HUES64 (cell line): ENCODE measurements at regions not wholly inside any gene's neighbourhood (a gene's known extent, or its start where the extent isn't known, plus 50 kb on each side); places are given as distances from the start of the nearest gene placed in this dataset.
A peak's percentile ranks its signal among the peaks of the same experiment; 100 is the strongest.

Source experiments
- H3K27ac ChIP-seq: 2 replicates; pipeline ENCODE4 v1.7.0; 2013; ENCODE audit warnings: low read depth, low read length, inconsistent platforms
- H3K27me3 ChIP-seq: 2 replicates; pipeline ENCODE4 v1.6.1; 2013; ENCODE audit warnings: mild to moderate bottlenecking, low read length; ENCODE audit not compliant: insufficient read depth
- H3K36me3 ChIP-seq: 2 replicates; pipeline ENCODE4 v1.6.1; 2013; ENCODE audit warnings: mild to moderate bottlenecking, low read length; ENCODE audit not compliant: insufficient read depth
- H3K4me1 ChIP-seq: 2 replicates; pipeline ENCODE4 v1.6.1; 2013; ENCODE audit warnings: mild to moderate bottlenecking, low read length, moderate library complexity; ENCODE audit not compliant: insufficient read depth
- H3K4me3 ChIP-seq: 2 replicates; pipeline ENCODE4 v1.5.1; 2013; ENCODE audit warnings: mild to moderate bottlenecking, low read length, moderate library complexity
- H3K9ac ChIP-seq: 2 replicates; pipeline ENCODE4 v1.6.1; 2013; ENCODE audit warnings: mild to moderate bottlenecking, low read depth, low read length
- H3K9me3 ChIP-seq: 2 replicates; pipeline ENCODE4 v1.6.1; 2013; ENCODE audit warnings: low read depth, low read length; ENCODE audit not compliant: insufficient read depth
- WGBS: fragments of 150-250, 120-280 bp; methylation state at CpG from one replicate; pipeline ENCODE4 v1.1.7; 2013; ENCODE audit warnings: missing lambda C conversion rate; 5-methylcytosine and 5-hydroxymethylcytosine counted together

DNA sequence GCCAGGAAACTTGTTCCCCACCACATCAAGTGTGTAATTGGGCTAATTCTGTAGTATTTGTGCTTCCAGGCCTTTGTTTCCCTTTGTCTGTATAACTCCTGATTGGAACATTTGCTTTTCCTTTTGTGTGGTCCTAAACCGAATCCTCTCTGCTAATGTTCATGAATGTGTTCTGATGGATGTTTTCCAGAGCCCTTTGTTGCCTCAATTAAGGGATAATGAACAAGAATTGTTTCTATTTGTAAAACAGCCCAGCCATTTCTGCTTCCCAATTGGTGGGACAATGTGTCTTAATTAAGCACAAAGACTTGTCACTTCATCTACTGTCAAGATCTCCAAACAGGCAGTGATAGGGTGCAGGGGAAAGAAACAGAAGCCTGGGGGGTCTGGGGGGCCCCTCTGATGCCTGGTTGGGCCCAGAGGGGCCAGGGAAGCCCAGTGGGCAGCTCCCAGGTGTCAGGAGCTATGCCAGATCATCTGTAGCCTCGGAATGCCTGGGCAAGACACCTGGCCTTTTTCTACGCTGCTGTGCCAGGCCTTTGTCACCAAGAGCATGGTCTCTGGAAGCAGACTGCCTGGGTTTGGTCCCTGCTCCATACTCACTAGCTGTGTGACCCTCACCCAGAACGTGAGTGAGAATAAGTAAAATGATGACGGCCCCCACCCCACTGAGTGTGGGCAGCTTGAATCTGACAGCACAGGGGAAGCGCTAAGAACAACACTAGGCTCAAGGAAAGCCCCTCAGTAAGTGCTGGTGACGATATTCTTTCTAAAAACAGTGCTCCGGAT lies 116.6 kb upstream of the PRR20G start:
- H3K9ac ChIP-seq = no peak overlapping the region
- H3K27me3 ChIP-seq = no peaks in the 10 kb centered on the region
- H3K4me3 ChIP-seq = no peak overlapping the region
- peaks cover 3% of the 10 kb centered on the region; the same call in 1 of the 2 replicates for H3K9me3 ChIP-seq
- peaks cover 15% of the 10 kb centered on the region for H3K4me1 ChIP-seq
- H3K27ac ChIP-seq = no peak overlapping the region
- 89% methylated on average over 8 of the region's 8 CpGs for WGBS
- H3K36me3 ChIP-seq = no peaks in the 10 kb centered on the region

DNA sequence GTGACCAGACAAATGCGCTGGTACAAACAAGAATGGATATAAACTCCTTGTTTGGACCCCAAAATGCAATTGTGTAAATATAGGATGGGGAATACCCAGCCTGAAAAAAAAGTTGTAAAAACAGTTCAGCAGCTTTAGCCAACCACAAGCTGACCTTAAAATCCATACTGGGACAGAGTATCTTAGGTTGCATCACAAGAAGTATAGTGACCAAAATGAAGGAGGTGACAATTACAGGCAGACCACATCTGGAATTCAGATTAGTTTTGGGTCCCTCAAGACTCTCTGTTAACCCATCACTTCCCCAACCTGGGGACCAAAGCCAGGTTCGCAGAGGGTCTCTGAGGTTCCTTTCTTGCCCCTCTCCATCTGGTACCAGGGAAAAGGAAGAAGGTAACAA lies 115.9 kb upstream of the PRR20G start:
- Histone ChIP-seq H3K9me3 (peaks cover 5% of the 10 kb centered on the region; the same call in 1 of the 2 replicates), H3K27me3 (no peaks in the 10 kb centered on the region), H3K4me1 (peaks cover 15% of the 10 kb centered on the region), H3K27ac (no peak overlapping the region), H3K4me3 (no peak overlapping the region), H3K36me3 (no peaks in the 10 kb centered on the region), H3K9ac (no peak overlapping the region)
- 90% methylated on average over 1 of the region's 2 CpGs for WGBS

- H3K9ac ChIP-seq = no peak overlapping the region
- no peak overlapping the region for H3K4me3 ChIP-seq
- no peaks in the 10 kb centered on the region for H3K36me3 ChIP-seq
- no peak overlapping the region for H3K27ac ChIP-seq
- H3K4me1 ChIP-seq = peaks cover 28% of the 10 kb centered on the region
- H3K27me3 ChIP-seq = no peaks in the 10 kb centered on the region
- H3K9me3 ChIP-seq = peaks cover 5% of the 10 kb centered on the region; the same call in 1 of the 2 replicates
These were observed 111.3 kb upstream of the PRR20G start for GRCh38 chr3:127399154-127399553.

DNA sequence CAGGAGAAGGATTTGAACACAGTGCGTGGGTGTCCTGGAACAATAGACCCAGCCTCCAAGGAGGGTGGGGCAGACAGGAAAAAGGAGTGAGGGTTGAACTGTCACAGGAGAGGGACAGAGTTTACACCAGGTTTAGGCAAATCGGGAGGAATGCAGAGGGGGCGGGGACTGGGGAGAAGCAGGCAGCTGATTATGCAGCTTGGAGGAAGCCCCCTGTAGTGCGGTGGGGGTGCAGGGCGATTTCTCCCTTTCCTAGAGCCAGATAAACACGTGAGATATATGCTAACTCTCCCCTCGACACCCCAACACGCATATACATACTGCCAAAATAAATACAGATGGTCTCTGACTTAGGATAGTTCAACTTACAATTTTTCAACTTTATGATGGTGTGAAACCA lies 108.6 kb upstream of the PRR20G start:
- 9% methylated on average over 8 of the region's 8 CpGs for WGBS
- Histone ChIP-seq H3K9me3 (peaks cover 5% of the 10 kb centered on the region; the same call in 1 of the 2 replicates), H3K36me3 (no peaks in the 10 kb centered on the region), H3K27me3 (no peaks in the 10 kb centered on the region), H3K27ac (no peak overlapping the region), H3K4me3 (no peak overlapping the region), H3K9ac (no peak overlapping the region), H3K4me1 (peaks cover 22% of the 10 kb centered on the region)

GRCh38 chr3:127395663-127396355 lies 108.0 kb upstream of the PRR20G start:
- Histone ChIP-seq H3K9ac (no peak overlapping the region), H3K27ac (peak overlapping the region; percentile 36; the same call in 1 of the 2 replicates), H3K9me3 (peaks cover 5% of the 10 kb centered on the region; the same call in 1 of the 2 replicates), H3K4me1 (peaks cover 19% of the 10 kb centered on the region), H3K27me3 (no peaks in the 10 kb centered on the region), H3K36me3 (no peaks in the 10 kb centered on the region), H3K4me3 (no peak overlapping the region; the same call in 1 of the 2 replicates)
- WGBS = 50% methylated on average over 9 of the region's 9 CpGs

GRCh38 chr3:127394984-127395662 lies 107.3 kb upstream of the PRR20G start:
- Histone ChIP-seq H3K27me3 (no peaks in the 10 kb centered on the region), H3K9me3 (peaks cover 5% of the 10 kb centered on the region; the same call in 1 of the 2 replicates), H3K4me3 (no peak overlapping the region), H3K4me1 (peaks cover 19% of the 10 kb centered on the region), H3K9ac (no peak overlapping the region), H3K36me3 (no peaks in the 10 kb centered on the region), H3K27ac (no peak overlapping the region)
- WGBS = 72% methylated on average over 15 of the region's 15 CpGs

DNA sequence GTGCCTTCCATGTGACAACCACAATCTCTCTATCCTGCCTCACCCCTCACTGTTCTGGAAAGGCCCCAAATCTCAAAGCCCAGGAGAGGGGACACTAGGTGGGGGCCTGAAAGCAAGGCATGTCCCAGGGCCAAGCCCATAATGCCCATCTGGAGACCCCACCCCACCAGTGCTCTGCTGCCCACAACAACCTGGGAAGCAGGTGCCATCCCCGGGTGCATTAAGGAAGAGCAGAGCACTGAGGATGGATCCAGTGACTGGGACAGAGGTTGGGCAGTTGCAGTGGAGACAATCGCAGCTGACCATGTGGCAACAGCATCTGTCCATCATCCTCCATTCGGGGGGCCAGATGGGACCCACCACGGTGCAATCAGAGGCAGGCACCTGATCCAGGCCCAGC lies 106.2 kb upstream of the PRR20G start:
- Histone ChIP-seq H3K27me3 (no peaks in the 10 kb centered on the region), H3K9me3 (no peaks in the 10 kb centered on the region), H3K36me3 (no peaks in the 10 kb centered on the region), H3K4me1 (peaks cover 19% of the 10 kb centered on the region), H3K4me3 (no peak overlapping the region), H3K27ac (no peak overlapping the region), H3K9ac (no peak overlapping the region)
- 92% methylated on average over 4 of the region's 4 CpGs for WGBS

DNA sequence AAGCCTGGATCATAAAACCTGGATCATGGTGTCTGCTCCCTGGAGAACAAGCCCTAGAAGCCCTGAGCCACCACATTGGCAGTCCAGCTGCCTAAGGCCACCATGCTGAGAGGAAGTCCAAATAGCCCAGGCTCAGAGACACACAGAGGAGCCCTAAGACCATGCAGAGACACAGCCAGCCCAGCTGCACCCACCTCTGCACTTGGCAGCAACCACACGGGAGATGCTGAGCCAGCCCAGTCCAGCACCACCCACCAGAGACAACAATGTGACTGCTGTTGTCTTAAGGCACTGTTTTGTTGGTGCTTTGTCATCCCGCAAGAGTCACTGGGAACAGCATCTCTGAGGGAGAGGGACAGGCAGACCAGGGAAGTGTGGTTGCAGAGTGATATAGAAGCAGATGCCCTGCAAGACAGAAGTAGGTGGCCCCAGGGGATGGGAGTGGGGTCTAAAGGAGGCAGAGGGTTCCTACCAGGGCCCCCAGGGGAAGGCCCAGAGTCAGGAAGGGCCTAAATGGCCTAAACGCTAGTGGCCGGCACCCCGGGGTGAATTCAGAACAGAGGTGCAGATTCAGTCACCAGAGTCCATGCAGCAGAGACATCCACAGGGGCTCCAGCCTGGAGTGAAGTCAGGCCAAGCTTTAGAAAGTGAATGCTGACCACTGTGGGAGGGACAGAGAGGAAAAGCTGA lies 105.4 kb upstream of the PRR20G start:
- H3K4me3 ChIP-seq = no peak overlapping the region
- peaks cover 19% of the 10 kb centered on the region for H3K4me1 ChIP-seq
- WGBS = 85% methylated on average over 5 of the region's 5 CpGs
- no peaks in the 10 kb centered on the region for H3K27me3 ChIP-seq
- no peak overlapping the region for H3K27ac ChIP-seq
- no peak overlapping the region for H3K9ac ChIP-seq
- H3K36me3 ChIP-seq = no peaks in the 10 kb centered on the region
- H3K9me3 ChIP-seq = no peaks in the 10 kb centered on the region

GRCh38 chr3:127392156-127392490 lies 104.3 kb upstream of the PRR20G start:
- Histone ChIP-seq H3K27me3 (no peaks in the 10 kb centered on the region), H3K4me1 (peaks cover 18% of the 10 kb centered on the region), H3K9me3 (no peaks in the 10 kb centered on the region), H3K36me3 (no peaks in the 10 kb centered on the region), H3K4me3 (no peak overlapping the region), H3K27ac (no peak overlapping the region), H3K9ac (no peak overlapping the region)
- 83% methylated on average over 8 of the region's 8 CpGs for WGBS

DNA sequence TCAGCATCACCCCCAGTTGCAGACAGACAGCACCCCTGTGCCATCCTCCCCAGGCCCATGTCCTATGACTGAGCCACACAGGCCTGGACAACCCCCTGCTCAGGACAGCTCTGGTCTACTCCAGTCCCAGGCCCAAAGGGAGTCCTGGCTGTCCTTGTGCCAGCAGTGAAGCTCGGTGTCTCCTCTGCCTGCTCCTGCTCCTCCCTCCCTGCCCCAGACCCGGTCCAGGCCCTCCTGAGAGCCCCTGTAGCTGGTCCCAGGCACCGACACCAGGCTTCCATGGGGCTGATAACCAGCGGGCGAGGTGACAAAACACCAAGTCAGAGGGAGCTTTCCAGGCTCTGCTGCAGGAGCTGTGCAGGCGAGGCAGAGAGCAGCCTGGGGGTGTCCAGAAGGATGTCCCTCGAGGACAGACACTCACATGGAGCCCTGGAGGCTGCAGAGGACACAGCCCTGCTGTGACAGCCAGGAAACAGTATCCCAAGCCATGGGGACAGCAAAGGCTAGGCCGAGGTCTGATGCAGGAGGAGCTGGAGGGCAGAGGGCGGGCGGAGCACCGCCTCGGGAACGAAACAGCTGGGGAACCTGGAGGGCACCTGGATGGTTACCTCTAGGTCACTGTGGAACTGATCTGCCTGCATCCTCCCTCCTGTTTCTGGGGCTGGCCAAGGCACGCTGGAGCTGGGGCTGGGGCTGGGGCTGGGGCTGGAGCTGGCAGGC lies 103.8 kb upstream of the PRR20G start:
- Histone ChIP-seq H3K4me1 (peaks cover 13% of the 10 kb centered on the region), H3K36me3 (no peaks in the 10 kb centered on the region), H3K27me3 (no peaks in the 10 kb centered on the region), H3K27ac (no peak overlapping the region), H3K4me3 (no peak overlapping the region), H3K9ac (no peak overlapping the region), H3K9me3 (no peaks in the 10 kb centered on the region)
- WGBS = 85% methylated on average over 14 of the region's 14 CpGs
